ENCODE measurements at regions not wholly inside any gene's neighbourhood (a gene's known extent, or its start where the extent isn't known, plus 50 kb on each side); places are given as distances from the start of the nearest gene placed in this dataset.

GRCh38 chr15:87089551-87089950 lies 1009.9 kb downstream of the AGBL1 start:
- no peak for TF ChIP-seq POLR2AphosphoS5 (IDR thresholded peaks at IDR 0.05)
- TF ChIP-seq POLR2A (IDR thresholded peaks at IDR 0.05): no peak
- no peak for TF ChIP-seq CTCF (IDR thresholded peaks at IDR 0.05)
- intact Hi-C loops (cut with DNase I; ENCODE audit: low total_unique reads): no loop called here
- DNase-seq (ENCODE audit: low spot score in 2 of 2): no peak

GRCh38 chr15:87083201-87083600 lies 1003.5 kb downstream of the AGBL1 start:
- Histone ChIP-seq H3K4me1 (no peaks in the 10 kb centered on the region), H3K36me3 (no peaks in the 10 kb centered on the region), H3K4me3 (no peak overlapping the region), H3K9me3 (no peaks in the 10 kb centered on the region), H3K27me3 (peaks cover 0 to 5% of the 10 kb centered on the region in 2 donors), H3K27ac (no peak overlapping the region)
- intact Hi-C loops (cut with DNase I; ENCODE audit: low total_unique reads): no loop called here
- no peak for DNase-seq (ENCODE audit: low spot score in 2 of 2)
- TF ChIP-seq POLR2AphosphoS5 (IDR thresholded peaks at IDR 0.05): no peak
- no peak for TF ChIP-seq CTCF (IDR thresholded peaks at IDR 0.05)
- no peak for TF ChIP-seq POLR2A (IDR thresholded peaks at IDR 0.05)

More at GRCh38 chr15:87089551-87089950, 1009.9 kb downstream of the AGBL1 start:
- Histone ChIP-seq H3K4me3 (no peak overlapping the region), H3K27ac (no peak overlapping the region), H3K9me3 (no peaks in the 10 kb centered on the region), H3K36me3 (no peaks in the 10 kb centered on the region), H3K27me3 (no peaks in the 10 kb centered on the region), H3K4me1 (no peaks in the 10 kb centered on the region)

GRCh38 chr15:87082581-87082980 lies 1002.9 kb downstream of the AGBL1 start:
- Histone ChIP-seq H3K9me3 (no peaks in the 10 kb centered on the region), H3K36me3 (no peaks in the 10 kb centered on the region), H3K27me3 (peaks cover 0 to 5% of the 10 kb centered on the region in 2 donors), H3K4me3 (no peak overlapping the region), H3K27ac (no peak overlapping the region), H3K4me1 (no peaks in the 10 kb centered on the region)
- TF ChIP-seq POLR2A (IDR thresholded peaks at IDR 0.05): no peak
- TF ChIP-seq POLR2AphosphoS5 (IDR thresholded peaks at IDR 0.05): no peak
- TF ChIP-seq CTCF (IDR thresholded peaks at IDR 0.05): no peak
- no peak for DNase-seq (ENCODE audit: low spot score in 2 of 2)
- intact Hi-C loops (cut with DNase I; ENCODE audit: low total_unique reads): no loop called here

- Histone ChIP-seq H3K36me3 (no peaks in the 10 kb centered on the region), H3K27ac (no peak overlapping the region), H3K4me3 (no peak overlapping the region), H3K27me3 (peaks cover 0 to 5% of the 10 kb centered on the region in 2 donors), H3K9me3 (no peaks in the 10 kb centered on the region), H3K4me1 (no peaks in the 10 kb centered on the region)
- intact Hi-C loops (cut with DNase I; ENCODE audit: low total_unique reads): no loop called here
- TF ChIP-seq POLR2A (IDR thresholded peaks at IDR 0.05) (no peak), CTCF (IDR thresholded peaks at IDR 0.05) (no peak), POLR2AphosphoS5 (IDR thresholded peaks at IDR 0.05) (no peak)
- DNase-seq (ENCODE audit: low spot score in 2 of 2): no peak
Observed at GRCh38 chr15:87080547-87080946, 1000.9 kb downstream of the AGBL1 start.

All from breast epithelium (tissue), 4 donors.